NCI-H146 (cell line): ENCODE measurements at regions not wholly inside any gene's neighbourhood (a gene's known extent, or its start where the extent isn't known, plus 50 kb on each side); places are given as distances from the start of the nearest gene placed in this dataset.
"Not testable (repeated sequence)": the region's sequence is repeated elsewhere in the genome, so short reads cannot be mapped to it uniquely, and the experiment has no call there.

ENCODE experiments used
- DNase-seq: peaks from one replicate; lab custom pipeline; 2025; lab: John Stamatoyannopoulos, UW

GRCh38 chr6:11326116-11326515 is 93.6 kb upstream of the NEDD9 start:
- DNase-seq: no peak

- DNase-seq: no peak
Measured at GRCh38 chr6:11324453-11325015, 92.1 kb upstream of the NEDD9 start.

- no peak for DNase-seq
Measured at GRCh38 chr6:11323666-11324452, 91.4 kb upstream of the NEDD9 start.

GRCh38 chr6:11322252-11322885 is 89.9 kb upstream of the NEDD9 start:
- DNase-seq: no peak

GRCh38 chr6:11320914-11321597 is 88.6 kb upstream of the NEDD9 start:
- no peak for DNase-seq

- no peak for DNase-seq
Measured at GRCh38 chr6:11318835-11319813, 86.7 kb upstream of the NEDD9 start.

GRCh38 chr6:11317885-11318771 is 85.7 kb upstream of the NEDD9 start:
- DNase-seq: no peak

- no peak for DNase-seq
Measured at GRCh38 chr6:11315743-11316437, 83.4 kb upstream of the NEDD9 start.

- DNase-seq: no peak
Measured at GRCh38 chr6:11313207-11313606, 80.7 kb upstream of the NEDD9 start.

- DNase-seq: no peak
Measured at GRCh38 chr6:11311970-11312369, 79.5 kb upstream of the NEDD9 start.

- DNase-seq: no peak
Measured at GRCh38 chr6:11309947-11310665, 77.6 kb upstream of the NEDD9 start.

GRCh38 chr6:11307226-11307625 is 74.8 kb upstream of the NEDD9 start:
- DNase-seq: no peak

GRCh38 chr6:11304946-11305345 is 72.5 kb upstream of the NEDD9 start:
- no peak for DNase-seq

- DNase-seq: not testable (repeated sequence)
Measured at GRCh38 chr6:11299876-11300428, 67.5 kb upstream of the NEDD9 start.

- DNase-seq: not testable (repeated sequence)
Measured at GRCh38 chr6:11299421-11299784, 66.9 kb upstream of the NEDD9 start.

GRCh38 chr6:11298651-11299420 is 66.4 kb upstream of the NEDD9 start:
- DNase-seq: peak; percentile 9

GRCh38 chr6:11297376-11297729 is 64.9 kb upstream of the NEDD9 start:
- no peak for DNase-seq
